GM19023 (cell line): ENCODE measurements at regions not wholly inside any gene's neighbourhood (a gene's known extent, or its start where the extent isn't known, plus 50 kb on each side); places are given as distances from the start of the nearest gene placed in this dataset.

Experiments used
- ATAC-seq: cut with Tn5 transposase; IDR thresholded peaks from one replicate; pipeline ENCODE4 v1.9.1; 2021; ENCODE audit warnings: mild to moderate bottlenecking, moderate library complexity; ENCODE audit not compliant: unreplicated experiment

GRCh38 chr5:2658881-2659470 is 92.5 kb downstream of the IRX2 start:
- no peak for ATAC-seq

GRCh38 chr5:2658447-2658846 is 93.0 kb downstream of the IRX2 start:
- no peak for ATAC-seq

GRCh38 chr5:2657151-2657550 is 94.3 kb downstream of the IRX2 start:
- no peak for ATAC-seq

DNA sequence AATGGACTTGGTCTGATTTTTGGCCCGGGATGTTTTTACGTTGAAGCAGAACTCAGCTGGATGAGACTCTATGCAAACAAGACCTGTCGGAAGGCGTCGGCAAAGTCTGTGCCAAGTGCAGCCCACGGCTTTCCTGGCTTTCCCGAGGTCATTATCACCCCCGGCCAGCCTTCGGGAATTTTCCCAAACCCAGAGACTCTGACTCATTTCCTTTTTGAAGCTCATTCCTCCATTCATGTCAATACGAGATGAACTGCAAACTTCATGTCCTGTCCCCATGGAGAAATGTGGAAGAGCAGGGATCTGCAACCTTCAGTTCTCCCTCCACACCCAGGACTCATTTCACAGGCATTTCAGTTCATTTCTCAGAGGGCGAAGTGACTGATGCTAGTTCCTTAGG is 95.3 kb downstream of the IRX2 start:
- no peak for ATAC-seq

GRCh38 chr5:2653991-2654390 is 97.5 kb downstream of the IRX2 start:
- ATAC-seq: no peak

- no peak for ATAC-seq
Measured at GRCh38 chr5:2651116-2651515, 100.4 kb downstream of the IRX2 start.

DNA sequence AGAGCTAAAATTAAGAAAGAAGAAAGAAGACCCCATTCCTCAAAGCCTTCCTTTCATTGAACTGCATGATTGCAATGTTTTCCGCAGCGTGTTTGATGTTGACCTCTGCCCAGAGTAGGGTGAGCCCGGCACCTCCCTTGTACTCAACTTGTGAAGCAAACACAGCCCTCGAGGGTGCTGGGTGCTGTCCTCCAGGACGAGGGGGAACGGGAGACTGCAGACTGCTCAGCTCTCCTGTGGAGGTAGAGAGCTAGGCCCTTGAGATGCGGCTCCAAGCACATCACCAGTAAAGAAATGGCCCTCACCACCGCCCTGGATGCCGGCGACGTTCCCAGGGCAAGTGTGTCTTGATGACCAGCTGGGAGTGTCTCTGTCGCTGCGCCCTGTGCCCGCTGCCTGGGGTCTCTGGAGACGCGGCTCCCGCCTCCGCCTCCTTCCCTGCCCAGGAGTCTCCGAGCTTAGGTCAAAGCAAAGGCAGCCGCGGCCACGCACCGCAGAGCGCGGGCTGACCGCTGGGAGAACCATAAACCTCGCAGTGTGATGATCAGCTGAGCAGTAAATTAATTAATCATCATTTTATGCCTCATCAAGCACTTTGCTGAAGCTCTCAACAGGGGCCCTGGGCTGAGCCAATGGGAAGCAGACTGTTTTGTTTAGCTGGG is 108.7 kb downstream of the IRX2 start:
- ATAC-seq: no peak

DNA sequence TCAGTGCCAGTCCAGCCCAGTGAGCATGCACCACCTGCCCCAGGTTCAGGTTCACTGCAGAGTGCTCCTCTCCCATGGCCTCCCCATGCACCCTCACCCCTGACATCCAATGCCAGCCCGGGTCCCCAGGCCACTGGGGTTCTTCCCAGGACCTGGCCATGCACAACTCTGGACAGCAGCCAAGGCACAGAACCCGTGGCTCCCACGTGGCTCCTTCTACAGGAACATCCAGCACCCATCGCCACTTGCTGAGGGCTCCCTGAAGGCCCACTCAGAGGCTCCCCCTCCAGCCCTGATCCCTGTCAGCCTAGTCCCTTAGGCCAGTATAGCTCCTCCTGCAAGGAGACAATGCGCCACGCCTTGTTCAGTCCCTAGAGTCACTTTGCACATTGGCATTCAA is 110.8 kb downstream of the IRX2 start:
- no peak for ATAC-seq

DNA sequence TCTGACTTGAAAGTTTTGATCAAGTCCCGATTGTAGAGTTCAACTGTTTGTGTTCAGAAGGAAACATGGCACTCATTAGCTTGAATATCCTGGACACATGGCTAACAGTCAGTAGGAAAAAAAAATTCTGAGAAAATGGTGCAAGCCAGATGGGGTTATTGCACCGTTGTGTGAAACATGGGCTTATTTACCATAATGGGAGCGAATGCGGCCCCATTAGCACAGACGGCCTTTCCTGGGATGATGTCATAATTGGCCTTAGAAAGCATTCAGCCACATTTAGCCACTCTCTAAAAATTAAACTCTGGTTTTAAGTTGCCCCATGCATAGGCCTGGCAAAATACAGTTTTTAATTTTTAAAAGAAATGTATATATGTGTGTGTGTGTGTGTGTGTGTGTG is 112.1 kb downstream of the IRX2 start:
- ATAC-seq: no peak

DNA sequence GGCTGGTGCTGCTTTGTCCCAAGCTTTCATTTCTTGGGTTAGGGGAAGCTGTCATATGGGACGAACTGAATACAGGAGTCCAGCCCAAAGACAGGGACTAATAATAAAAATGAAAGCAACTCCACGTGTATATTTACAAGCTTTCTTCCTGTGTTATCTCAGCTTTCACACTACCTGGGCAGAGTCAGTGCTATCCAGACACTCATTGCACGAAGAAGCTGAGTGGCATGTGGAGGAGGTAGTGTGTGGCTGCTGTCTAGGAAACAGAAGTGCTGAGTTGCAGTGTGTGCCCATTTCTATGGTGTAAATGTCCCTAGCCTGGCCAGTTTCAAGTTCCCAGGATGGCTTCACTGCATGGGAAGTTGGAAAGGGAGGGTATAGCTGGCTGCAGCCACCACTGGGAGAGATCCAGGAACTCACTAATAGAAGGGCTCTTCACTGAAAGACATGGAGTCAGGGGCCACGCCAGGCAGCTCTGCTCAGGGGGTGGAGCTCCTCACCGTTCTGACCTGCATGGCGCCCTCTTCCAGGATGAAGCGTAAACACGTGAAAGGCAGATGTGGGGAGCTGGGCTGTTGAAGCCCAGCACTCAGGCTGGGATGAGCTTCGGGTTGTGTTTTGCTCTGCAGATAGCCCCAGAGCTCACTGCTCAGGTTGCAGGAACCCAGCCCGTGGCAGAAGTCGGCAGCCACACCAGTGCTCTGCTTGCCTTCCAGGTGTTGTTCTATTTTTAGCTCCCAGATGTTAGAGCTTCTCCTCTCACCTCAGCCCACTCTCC is 116.9 kb downstream of the IRX2 start:
- ATAC-seq: no peak

DNA sequence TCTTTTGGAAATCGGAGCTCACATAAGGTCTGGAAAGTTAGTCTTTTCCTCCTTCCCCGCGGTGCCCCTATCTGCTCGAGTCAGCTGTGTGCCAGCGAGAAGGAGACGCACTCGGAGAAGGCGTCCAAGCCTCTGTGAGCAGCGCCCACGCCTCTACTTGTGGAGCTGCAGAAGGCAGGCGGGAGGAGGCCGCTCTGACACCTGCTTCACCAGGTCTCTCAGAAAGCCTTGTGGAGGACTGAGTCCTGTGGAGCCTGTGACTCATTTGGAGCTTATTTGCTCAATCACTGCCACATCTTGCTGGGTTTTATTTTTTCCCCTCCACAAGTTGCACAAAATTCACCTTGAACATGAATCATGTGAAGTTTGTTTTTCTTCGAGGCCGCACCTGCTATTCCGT is 117.5 kb downstream of the IRX2 start:
- ATAC-seq: no peak

DNA sequence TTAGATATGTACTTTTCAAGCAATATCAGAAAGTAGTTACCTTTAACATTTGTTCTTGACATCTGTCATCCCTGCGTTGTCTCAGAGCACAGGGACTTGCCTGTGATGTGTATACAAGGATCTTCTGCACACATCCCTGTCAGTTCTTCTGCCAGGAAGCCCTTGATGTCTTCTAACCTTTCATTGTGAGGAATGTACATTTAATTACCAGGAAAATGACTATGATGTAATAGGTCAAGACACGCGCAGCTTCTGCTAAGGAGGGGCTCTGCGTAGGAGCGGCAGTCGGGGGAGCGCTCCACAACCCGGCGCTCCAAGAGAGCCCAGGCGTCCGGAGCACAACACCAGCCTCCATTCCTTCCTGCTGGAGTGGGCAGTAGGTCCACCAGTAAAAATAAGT is 119.7 kb downstream of the IRX2 start:
- no peak for ATAC-seq

GRCh38 chr5:2629045-2629444 is 122.4 kb downstream of the IRX2 start:
- no peak for ATAC-seq

- no peak for ATAC-seq
Measured at GRCh38 chr5:2627867-2628266, 123.6 kb downstream of the IRX2 start.

DNA sequence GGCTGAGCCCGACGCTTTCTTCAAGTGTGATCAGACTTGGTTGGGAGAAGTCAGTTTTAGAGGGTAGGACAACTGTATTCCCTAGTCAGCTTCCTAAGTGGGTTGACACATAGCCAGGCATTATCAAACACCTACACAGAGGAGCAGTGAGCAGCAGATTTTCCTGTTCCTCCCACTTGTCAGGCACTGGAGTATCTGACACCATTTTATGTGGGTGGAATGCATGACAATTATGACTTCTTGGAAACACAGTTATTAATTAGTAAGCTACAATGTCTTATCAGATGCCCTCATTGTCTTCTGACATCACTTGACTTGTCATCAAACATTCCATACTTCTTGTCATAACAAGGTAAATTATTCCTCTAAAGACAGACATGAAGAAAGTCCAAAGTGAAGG is 124.9 kb downstream of the IRX2 start:
- ATAC-seq: no peak

DNA sequence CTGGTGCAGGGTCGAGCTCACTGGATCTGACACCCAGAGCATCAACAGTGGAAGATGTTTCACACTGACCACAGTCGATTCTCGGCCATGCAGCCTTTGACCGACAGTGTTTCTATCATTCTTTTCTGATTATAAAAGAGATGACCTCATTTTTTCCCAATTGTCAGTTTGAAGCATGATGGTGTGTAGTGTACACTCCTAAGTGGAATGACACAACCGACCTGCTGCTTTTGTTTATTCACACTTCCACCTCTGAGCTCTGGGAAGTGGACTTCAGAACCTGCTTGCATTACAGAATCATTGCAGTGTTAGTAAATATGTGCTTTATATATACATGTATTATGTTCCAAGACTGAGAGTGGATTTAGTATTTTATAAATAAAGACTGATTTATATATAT is 128.6 kb downstream of the IRX2 start:
- ATAC-seq: no peak

DNA sequence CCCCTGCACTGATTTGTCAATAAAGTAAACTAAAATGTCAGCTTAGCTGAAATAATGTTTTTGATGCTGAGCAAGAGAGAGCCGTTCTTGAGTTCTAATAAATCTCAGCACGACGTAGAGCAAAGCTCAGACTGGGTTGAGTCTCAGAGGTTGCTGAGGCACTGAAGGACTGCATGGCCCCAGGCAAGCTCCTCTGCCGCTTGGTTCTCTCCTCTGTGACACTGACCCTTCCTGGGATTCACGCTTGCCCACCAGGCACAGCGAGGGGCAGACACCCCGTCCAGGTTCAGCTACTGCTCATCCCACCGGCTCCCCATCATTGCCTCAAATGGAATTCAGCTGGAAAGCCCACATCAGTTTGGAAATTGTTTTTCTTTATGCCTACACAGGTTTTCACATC is 129.8 kb downstream of the IRX2 start:
- no peak for ATAC-seq

DNA sequence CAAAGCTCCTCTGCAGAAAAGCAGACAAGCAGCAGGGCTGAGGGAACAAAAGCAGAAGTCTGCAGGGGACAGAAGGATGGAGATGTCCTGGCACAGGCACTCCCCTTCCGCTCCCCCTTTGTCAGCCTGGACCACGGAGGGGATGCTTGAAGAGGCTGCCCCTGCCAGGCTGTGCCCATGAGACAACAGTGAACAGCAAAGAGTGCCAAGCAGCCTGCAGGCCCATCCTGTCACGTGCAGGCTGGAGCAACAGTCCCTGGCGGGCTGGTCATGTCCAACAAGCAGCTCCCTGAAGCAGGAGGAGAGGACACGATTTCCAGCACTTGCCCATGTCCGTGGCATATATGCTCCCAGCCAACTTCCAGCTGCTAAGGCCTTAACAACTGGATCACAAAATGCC is 132.3 kb downstream of the IRX2 start:
- no peak for ATAC-seq

GRCh38 chr5:2617461-2617860 is 134.0 kb downstream of the IRX2 start:
- no peak for ATAC-seq

- no peak for ATAC-seq
Measured at GRCh38 chr5:2615917-2616316, 135.6 kb downstream of the IRX2 start.

- ATAC-seq: no peak
Measured at GRCh38 chr5:2614571-2614970, 136.9 kb downstream of the IRX2 start.

DNA sequence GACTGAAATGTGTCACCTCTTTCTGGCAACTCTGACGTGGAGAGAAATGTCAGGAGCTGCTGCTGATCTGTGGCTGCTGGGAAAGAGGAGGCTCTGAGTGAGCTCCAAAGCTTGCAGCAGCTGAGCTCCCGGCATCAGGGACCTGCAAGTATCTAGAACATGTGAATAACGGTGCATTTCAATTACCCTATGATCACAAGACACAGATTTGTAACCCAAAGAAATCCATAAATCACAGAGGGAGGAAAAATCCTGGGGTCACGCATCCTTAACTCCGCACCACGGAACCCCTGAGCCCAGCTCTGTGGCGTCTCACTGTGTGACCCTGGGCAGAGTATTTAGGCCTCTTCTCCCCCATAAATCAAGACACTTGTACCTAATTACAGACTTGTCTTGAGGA is 139.8 kb downstream of the IRX2 start:
- ATAC-seq: no peak
